Ascending aorta (tissue), 2 donors: ENCODE measurements at regions not wholly inside any gene's neighbourhood (a gene's known extent, or its start where the extent isn't known, plus 50 kb on each side); places are given as distances from the start of the nearest gene placed in this dataset.
A peak's percentile ranks its signal among the peaks of the same experiment; 100 is the strongest.

Experiments
- DNase-seq, 2 donors: peaks; one replicate each; pipeline ENCODE4 v3.0.0-alpha.2; 2019; ENCODE audit warnings: low spot score in 2 of 2
- H3K27ac ChIP-seq, 2 donors: fragments of 200-600 bp; sonication (generic); one replicate each; pipeline ENCODE4 v1.5.1; 2016 to 2017; ENCODE audit warnings: mild to moderate bottlenecking in 1 of 2
- H3K27me3 ChIP-seq: fragments of 200-600 bp; sonication (generic); one replicate; pipeline ENCODE4 v1.5.1; 2017
- H3K36me3 ChIP-seq, 2 donors: fragments of 200-600 bp; sonication (generic); one replicate each; pipeline ENCODE4 v1.5.1; 2016
- H3K4me1 ChIP-seq, 2 donors: fragments of 200-600 bp; sonication (generic); one replicate each; pipeline ENCODE4 v1.5.1; 2016 to 2017; ENCODE audit warnings: mild to moderate bottlenecking in 1 of 2
- H3K4me3 ChIP-seq, 2 donors: fragments of 200-600 bp; sonication (generic); one replicate each; pipeline ENCODE4 v1.5.1; 2016 to 2017; ENCODE audit warnings: mild to moderate bottlenecking in 1 of 2
- H3K9me3 ChIP-seq, 2 donors: fragments of 200-600 bp; sonication (generic); one replicate each; pipeline ENCODE4 v1.5.1; 2016
- intact Hi-C: fragments of 100-400 bp; cut with DNase I; formaldehyde crosslinking; loops from one replicate; pipeline ENCODE4 v1.15.1; 2023
- TF ChIP-seq, protein P1 (sequence below), 3 experiments: fragments of 200-600 bp in 2 of 3; fragments of 450-650 bp in 1 of 3; sonication (generic) in 2 of 3; IDR thresholded peaks; one replicate each; pipeline ENCODE4 v1.5.1; 2016 to 2019; ENCODE audit warnings: antibody characterized with exemption in 3 of 3, mild to moderate bottlenecking in 1 of 3, moderate library complexity in 1 of 3

DNA sequence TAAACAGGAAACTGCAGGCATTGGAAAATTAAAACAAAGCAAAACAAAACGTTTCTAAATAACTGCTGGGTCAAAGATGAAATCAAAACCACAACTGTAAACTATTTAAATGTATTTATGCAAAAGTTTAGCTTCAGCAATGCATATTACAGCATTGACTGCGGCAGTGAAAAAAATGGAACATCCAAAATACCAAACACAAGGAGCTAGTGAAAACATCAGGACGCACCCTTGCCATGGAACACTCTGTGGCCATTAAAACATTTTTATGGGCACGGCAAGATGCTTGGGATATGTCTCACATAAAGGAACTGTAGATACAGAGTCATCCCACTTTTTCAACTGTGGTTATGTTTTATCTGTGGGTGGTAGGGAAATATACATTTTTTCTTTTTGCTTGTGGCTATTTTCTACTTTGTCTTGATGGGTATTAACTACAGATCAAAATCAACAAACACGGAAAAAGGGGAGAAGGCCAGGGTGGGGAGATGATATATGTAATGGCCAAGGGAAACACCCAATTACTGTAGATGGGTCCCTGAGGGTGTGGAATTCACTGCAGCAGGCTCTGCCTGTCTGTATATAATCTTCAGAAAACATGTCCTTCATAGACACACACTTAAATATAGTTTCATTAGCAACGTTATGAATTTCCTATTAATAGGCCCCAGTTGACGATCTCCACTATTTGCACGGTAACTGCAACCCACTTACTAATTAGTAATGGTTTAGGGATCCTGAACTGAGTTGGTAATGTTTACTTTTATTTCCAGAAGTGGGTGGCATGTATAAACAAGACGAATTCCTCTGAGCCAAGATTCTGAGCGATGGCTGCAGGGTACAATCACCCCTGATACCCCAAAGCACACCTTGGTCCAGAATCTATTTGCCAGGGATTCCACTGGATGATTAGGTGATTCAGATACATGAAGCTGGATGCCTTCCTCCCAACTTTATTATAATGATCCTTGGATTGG is 110.5 kb downstream of the ACKR3 start:
- DNase-seq = no peak
- intact Hi-C loops = loop anchor here (5.0 kb wide), 1 partner anchor 97 kb away; no protein-coding TSS in a partner anchor
- Histone ChIP-seq H3K27me3 (no peaks in the 10 kb centered on the region), H3K36me3 (no peaks in the 10 kb centered on the region), H3K27ac (no peak overlapping the region), H3K9me3 (no peaks in the 10 kb centered on the region), H3K4me1 (peaks cover 0 to 14% of the 10 kb centered on the region in 2 donors), H3K4me3 (no peak overlapping the region)
- TF ChIP-seq, protein P1, sequence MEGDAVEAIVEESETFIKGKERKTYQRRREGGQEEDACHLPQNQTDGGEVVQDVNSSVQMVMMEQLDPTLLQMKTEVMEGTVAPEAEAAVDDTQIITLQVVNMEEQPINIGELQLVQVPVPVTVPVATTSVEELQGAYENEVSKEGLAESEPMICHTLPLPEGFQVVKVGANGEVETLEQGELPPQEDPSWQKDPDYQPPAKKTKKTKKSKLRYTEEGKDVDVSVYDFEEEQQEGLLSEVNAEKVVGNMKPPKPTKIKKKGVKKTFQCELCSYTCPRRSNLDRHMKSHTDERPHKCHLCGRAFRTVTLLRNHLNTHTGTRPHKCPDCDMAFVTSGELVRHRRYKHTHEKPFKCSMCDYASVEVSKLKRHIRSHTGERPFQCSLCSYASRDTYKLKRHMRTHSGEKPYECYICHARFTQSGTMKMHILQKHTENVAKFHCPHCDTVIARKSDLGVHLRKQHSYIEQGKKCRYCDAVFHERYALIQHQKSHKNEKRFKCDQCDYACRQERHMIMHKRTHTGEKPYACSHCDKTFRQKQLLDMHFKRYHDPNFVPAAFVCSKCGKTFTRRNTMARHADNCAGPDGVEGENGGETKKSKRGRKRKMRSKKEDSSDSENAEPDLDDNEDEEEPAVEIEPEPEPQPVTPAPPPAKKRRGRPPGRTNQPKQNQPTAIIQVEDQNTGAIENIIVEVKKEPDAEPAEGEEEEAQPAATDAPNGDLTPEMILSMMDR (IDR thresholded peaks at IDR 0.05) = no peak

GRCh38 chr2:236682651-236683422 is 113.2 kb downstream of the ACKR3 start:
- Histone ChIP-seq H3K36me3 (no peaks in the 10 kb centered on the region), H3K4me1 (peaks cover 5 to 6% of the 10 kb centered on the region in 2 donors), H3K27ac (peak overlapping the region; percentile 11 to 46), H3K4me3 (no peak overlapping the region), H3K27me3 (no peaks in the 10 kb centered on the region), H3K9me3 (no peaks in the 10 kb centered on the region)
- TF ChIP-seq, protein P1 (IDR thresholded peaks at IDR 0.05) = no peak
- DNase-seq = no peak
- intact Hi-C loops = no loop called here

DNA sequence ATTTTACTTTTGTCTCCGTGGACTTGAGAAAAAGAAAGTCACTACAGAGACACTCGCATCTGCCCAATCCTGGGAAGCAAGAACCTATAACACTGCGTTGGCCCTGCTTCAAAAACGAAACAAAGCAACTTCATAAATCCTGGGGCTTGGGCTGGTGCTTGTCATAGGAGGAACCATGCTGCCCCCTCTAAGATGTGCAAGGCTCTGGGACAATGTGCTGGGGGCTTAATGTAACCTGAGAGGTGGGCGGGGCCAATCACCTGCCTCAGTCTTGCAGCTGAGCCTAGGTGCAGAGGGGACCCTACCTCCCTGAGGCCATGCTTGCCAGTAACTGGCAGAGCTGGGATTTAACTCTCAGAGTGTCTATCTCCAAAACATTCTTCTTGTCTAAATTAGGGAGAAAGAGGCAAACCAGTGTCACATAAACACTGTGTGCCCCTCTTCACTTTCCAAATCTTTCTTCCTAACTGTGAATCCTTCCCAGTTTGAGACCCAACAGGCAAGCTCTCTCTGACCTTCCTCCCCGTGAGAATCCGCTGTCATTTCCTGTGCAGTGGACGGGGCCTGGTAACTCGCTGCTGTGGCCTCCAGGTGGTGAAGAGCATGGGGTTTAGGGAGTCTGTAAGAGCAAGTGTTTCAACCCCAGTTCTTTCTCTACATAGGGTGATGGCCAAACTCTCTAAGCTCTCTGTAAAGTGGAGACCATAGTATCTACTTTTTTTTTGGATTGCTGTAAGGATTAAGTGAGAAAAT is 115.1 kb downstream of the ACKR3 start:
- Histone ChIP-seq H3K4me3 (no peak overlapping the region), H3K9me3 (no peaks in the 10 kb centered on the region), H3K27ac (no peak overlapping the region), H3K4me1 (peaks cover 18 to 23% of the 10 kb centered on the region in 2 donors), H3K27me3 (no peaks in the 10 kb centered on the region), H3K36me3 (no peaks in the 10 kb centered on the region)
- intact Hi-C loops = loop anchor here (5.0 kb wide), 1 partner anchor 117 kb away; the partner anchor contains the start of gene ACKR3
- no peak for DNase-seq
- TF ChIP-seq, protein P1 (IDR thresholded peaks at IDR 0.05) = no peak

- H3K4me1 ChIP-seq = peaks cover 18 to 26% of the 10 kb centered on the region in 2 donors
- no peaks in the 10 kb centered on the region for H3K36me3 ChIP-seq
- no peak for DNase-seq
- no peaks in the 10 kb centered on the region for H3K27me3 ChIP-seq
- TF ChIP-seq, protein P1 (IDR thresholded peaks at IDR 0.05) = no peak
- no peak overlapping the region for H3K27ac ChIP-seq
- H3K9me3 ChIP-seq = no peaks in the 10 kb centered on the region
- H3K4me3 ChIP-seq = no peak overlapping the region
- intact Hi-C loops = loop anchor here (5.0 kb wide), 1 partner anchor 118 kb away; the partner anchor contains the start of gene ACKR3
Observed at GRCh38 chr2:236685361-236685760, 115.7 kb downstream of the ACKR3 start.

GRCh38 chr2:236685979-236686520 is 116.4 kb downstream of the ACKR3 start:
- H3K27me3 ChIP-seq = no peaks in the 10 kb centered on the region
- intact Hi-C loops = loop anchor here (5.0 kb wide), 1 partner anchor 119 kb away; the partner anchor contains the start of gene ACKR3
- H3K36me3 ChIP-seq = no peaks in the 10 kb centered on the region
- no peak overlapping the region for H3K4me3 ChIP-seq
- H3K9me3 ChIP-seq = no peaks in the 10 kb centered on the region
- peak overlapping the region in 1 of 2 donors; percentile 75 for H3K27ac ChIP-seq
- TF ChIP-seq, protein P1 (IDR thresholded peaks at IDR 0.05) = no peak
- H3K4me1 ChIP-seq = peaks cover 18 to 31% of the 10 kb centered on the region in 2 donors
- no peak for DNase-seq
